ENCODE measurements at regions not wholly inside any gene's neighbourhood (a gene's known extent, or its start where the extent isn't known, plus 50 kb on each side); places are given as distances from the start of the nearest gene placed in this dataset.
A peak's percentile ranks its signal among the peaks of the same experiment; 100 is the strongest.

- TF ChIP-seq CTCF (IDR thresholded peaks at IDR 0.05; ENCODE audit: insufficient read depth, low read depth, low read length) (peak; percentile 77), EZH2 (IDR thresholded peaks at IDR 0.05; ENCODE audit: insufficient read depth, low read length) (no peak)
These were observed 481.6 kb downstream of the SH2D4B start for GRCh38 chr10:81019029-81019890.

All from astrocyte (in vitro differentiated cells and primary cell).